GM18498 (cell line): ENCODE measurements at regions not wholly inside any gene's neighbourhood (a gene's known extent, or its start where the extent isn't known, plus 50 kb on each side); places are given as distances from the start of the nearest gene placed in this dataset.

Source experiments
- ATAC-seq: cut with Tn5 transposase; IDR thresholded peaks from one replicate; pipeline ENCODE4 v1.9.1; 2021; ENCODE audit warnings: mild to moderate bottlenecking, moderate library complexity; ENCODE audit not compliant: unreplicated experiment

- no peak for ATAC-seq
Measured at GRCh38 chr3:15942936-15943335, 145.2 kb upstream of the ANKRD28 start.

- no peak for ATAC-seq
Measured at GRCh38 chr3:15948388-15948787, 150.6 kb upstream of the ANKRD28 start.

- no peak for ATAC-seq
Measured at GRCh38 chr3:15952543-15953175, 154.9 kb upstream of the ANKRD28 start.

- ATAC-seq: no peak
Measured at GRCh38 chr3:15953841-15954240, 156.1 kb upstream of the ANKRD28 start.

GRCh38 chr3:15955968-15956367 is 158.2 kb upstream of the ANKRD28 start:
- no peak for ATAC-seq

GRCh38 chr3:15958692-15959433 is 161.1 kb upstream of the ANKRD28 start:
- no peak for ATAC-seq

GRCh38 chr3:15959434-15959811 is 161.6 kb upstream of the ANKRD28 start:
- no peak for ATAC-seq

GRCh38 chr3:15964605-15965442 is 167.0 kb upstream of the ANKRD28 start:
- no peak for ATAC-seq

- no peak for ATAC-seq
Measured at GRCh38 chr3:15967577-15967976, 169.8 kb upstream of the ANKRD28 start.

GRCh38 chr3:15969874-15970640 is 172.3 kb upstream of the ANKRD28 start:
- no peak for ATAC-seq

GRCh38 chr3:15973414-15973813 is 175.6 kb upstream of the ANKRD28 start:
- no peak for ATAC-seq

GRCh38 chr3:15973940-15974339 is 176.2 kb upstream of the ANKRD28 start:
- no peak for ATAC-seq

- no peak for ATAC-seq
Measured at GRCh38 chr3:15974647-15975046, 176.9 kb upstream of the ANKRD28 start.

GRCh38 chr3:15976524-15976923 is 178.7 kb upstream of the ANKRD28 start:
- ATAC-seq: no peak

- no peak for ATAC-seq
Measured at GRCh38 chr3:15977090-15977489, 179.3 kb upstream of the ANKRD28 start.

GRCh38 chr3:15977598-15978232 is 179.9 kb upstream of the ANKRD28 start:
- no peak for ATAC-seq

- ATAC-seq: no peak
Measured at GRCh38 chr3:15978801-15979200, 181.0 kb upstream of the ANKRD28 start.

GRCh38 chr3:15979495-15979894 is 181.7 kb upstream of the ANKRD28 start:
- ATAC-seq: no peak

GRCh38 chr3:15979900-15980299 is 182.1 kb upstream of the ANKRD28 start:
- ATAC-seq: no peak

GRCh38 chr3:15982243-15982642 is 184.5 kb upstream of the ANKRD28 start:
- ATAC-seq: no peak
